ENCODE measurements at regions not wholly inside any gene's neighbourhood (a gene's known extent, or its start where the extent isn't known, plus 50 kb on each side); places are given as distances from the start of the nearest gene placed in this dataset.

DNA sequence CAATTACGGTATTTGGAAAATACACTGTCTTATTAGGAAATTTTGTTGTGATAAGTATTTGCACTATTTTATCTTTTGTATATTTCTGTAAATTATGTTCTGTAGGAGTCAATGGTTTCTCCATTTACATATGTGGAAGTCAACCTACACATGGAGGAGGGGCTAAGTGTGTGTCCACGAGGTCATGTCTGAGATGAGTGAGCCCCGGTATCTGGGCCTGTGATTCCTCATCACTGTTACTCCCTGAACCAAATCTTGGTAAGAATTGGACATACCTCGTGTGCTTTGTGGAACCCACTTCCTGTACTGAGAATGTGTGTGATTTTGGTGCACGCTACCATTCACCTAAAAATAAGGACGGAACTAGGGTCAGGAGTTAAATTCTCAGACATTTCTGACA is 1105.5 kb downstream of the TMEM121 start:
- Histone ChIP-seq H3K9ac (replicated peaks in 1 of 4; ENCODE audit: extremely low read depth in 1 of 4, low read depth in 3 of 4, low read length in 3 of 4) (no peak overlapping the region), H2AK5ac (ENCODE audit: low read depth, low read length) (no peak overlapping the region), H3K23ac (ENCODE audit: insufficient read length) (no peak overlapping the region), H4K8ac (ENCODE audit: extremely low read depth, insufficient read depth, low read length) (no peak overlapping the region), H3K36me3 (ENCODE audit: control insufficient read depth in 2 of 4, insufficient read depth in 4 of 4, low read length in 3 of 4) (no peaks in the 10 kb centered on the region), H4K20me1 (replicated peaks in 1 of 2; ENCODE audit: control insufficient read depth in 1 of 2, insufficient read depth in 2 of 2, low read length in 2 of 2) (no peaks in the 10 kb centered on the region), H2BK120ac (replicated peaks; ENCODE audit: low read depth, low read length) (no peak overlapping the region), H3K4me2 (ENCODE audit: insufficient read depth in 1 of 2, low read depth in 2 of 2, low read length in 2 of 2) (no peak overlapping the region), H2BK12ac (ENCODE audit: low read depth, low read length) (no peak overlapping the region), H2BK5ac (ENCODE audit: low read depth, low read length) (no peak overlapping the region), H2BK20ac (ENCODE audit: low read length) (no peak overlapping the region), H3K4me1 (replicated peaks in 1 of 4; ENCODE audit: control insufficient read depth in 3 of 4, insufficient read depth in 4 of 4, low read length in 3 of 4) (no peaks in the 10 kb centered on the region), H3K23me2 (ENCODE audit: low read depth, low read length) (no peaks in the 10 kb centered on the region), H3K14ac (ENCODE audit: insufficient read length) (no peak overlapping the region), H2AFZ (ENCODE audit: low read length) (no peak overlapping the region), H3K4me3 (ENCODE audit: extremely low read depth in 1 of 4, insufficient read depth in 2 of 4, low read depth in 3 of 4, low read length in 4 of 4) (no peak overlapping the region), H3K79me1 (ENCODE audit: low read depth, low read length) (no peaks in the 10 kb centered on the region), H3K79me2 (ENCODE audit: control insufficient read depth in 1 of 2, insufficient read depth in 2 of 2, low read length in 2 of 2) (no peaks in the 10 kb centered on the region), H2BK15ac (ENCODE audit: low read length) (no peak overlapping the region), H3K9me3 (ENCODE audit: insufficient read depth in 2 of 2, low read depth in 1 of 2, low read length in 1 of 2) (peaks cover 41 to 74% of the 10 kb centered on the region in 2 experiments), H4K5ac (ENCODE audit: insufficient read length, low read depth, low read length) (no peak overlapping the region), H3K27ac (ENCODE audit: low read depth, low read length) (no peak overlapping the region), H4K91ac (replicated peaks; ENCODE audit: insufficient read length, low read length) (no peak overlapping the region), H3K56ac (replicated peaks; ENCODE audit: insufficient read length, low read depth, low read length) (no peak overlapping the region), H3K27me3 (replicated peaks in 1 of 4; ENCODE audit: control insufficient read depth in 3 of 4, extremely low read depth in 1 of 4, insufficient read depth in 3 of 4, low read length in 3 of 4) (no peaks in the 10 kb centered on the region), H3K18ac (ENCODE audit: extremely low read depth, low read length) (no peak overlapping the region), H3K4ac (replicated peaks; ENCODE audit: insufficient read length, low read depth, low read length) (no peak overlapping the region)
- DNase-seq (ENCODE audit: low read depth in 1 of 2, low spot score in 2 of 2) (no peak), FAIRE-seq (no peak)
- WGBS, 2 experiments (ENCODE audit: extremely low coverage in 1 of 2, insufficient coverage in 1 of 2, insufficient read length in 1 of 2, insufficient replicate concordance in 2 of 2, low coverage in 1 of 2, low lambda C conversion rate in 2 of 2, missing lambda C conversion rate in 1 of 2): 82% methylated on average over 6 of the region's 6 CpGs; no CpG with 5 or more reads in 1 of the 2 experiments
- CTCF ChIA-PET (ENCODE audit: partially characterized antibody): interaction anchor here (0.6 kb wide), 1 partner anchor 598 kb away, joined by 3 read pairs; no protein-coding TSS in a partner anchor
- POLR2A ChIA-PET (ENCODE audit: partially characterized antibody): no interaction called here
- TF ChIP-seq JUN (IDR thresholded peaks at IDR 0.05; ENCODE audit: low read depth, low read length) (no peak), RFX5 (IDR thresholded peaks at IDR 0.05; ENCODE audit: borderline replicate concordance, low read depth, low read length) (no peak), POU5F1 (IDR thresholded peaks at IDR 0.05; ENCODE audit: low read depth, low read length) (no peak), CBX5 (IDR thresholded peaks at IDR 0.05; ENCODE audit: low read depth, low read length) (no peak), POLR2AphosphoS5 (IDR thresholded peaks at IDR 0.05; ENCODE audit: low read depth, low read length) (no peak), BRCA1 (IDR thresholded peaks at IDR 0.05; ENCODE audit: low read depth, low read length) (no peak), CTBP2 (IDR thresholded peaks at IDR 0.05; ENCODE audit: borderline replicate concordance, insufficient read depth, insufficient read length, low read length) (no peak), KDM4A (IDR thresholded peaks at IDR 0.05; ENCODE audit: low read depth, low read length, severe bottlenecking) (no peak), JUND (IDR thresholded peaks at IDR 0.05; ENCODE audit: low read length) (no peak), SUZ12 (IDR thresholded peaks at IDR 0.05; ENCODE audit: low read length) (no peak), GABPA (IDR thresholded peaks at IDR 0.05; ENCODE audit: borderline replicate concordance, insufficient read depth, low read length) (no peak), NANOG (IDR thresholded peaks at IDR 0.05; ENCODE audit: insufficient read depth, low read depth, low read length, poor library complexity, severe bottlenecking) (no peak), POLR2A (IDR thresholded peaks at IDR 0.05; ENCODE audit: control extremely low read depth in 1 of 2, low read depth in 2 of 2, low read length in 2 of 2) (no peak)

All from H1 (cell line).